GM18507 (cell line): ENCODE measurements at regions not wholly inside any gene's neighbourhood (a gene's known extent, or its start where the extent isn't known, plus 50 kb on each side); places are given as distances from the start of the nearest gene placed in this dataset.

Experiments
- DNase-seq: peaks from one replicate; pipeline ENCODE4 v3.0.0; 2011; ENCODE audit warnings: low read depth; ENCODE audit not compliant: insufficient read length; ENCODE audit errors: extremely low spot score
- FAIRE-seq: peaks from 2 replicates; lab custom pipeline; 2011; peaks lifted over from hg19 to GRCh38; lab: Jason Lieb, UNC

- no peak for DNase-seq
- no peak for FAIRE-seq
These were observed 98.5 kb upstream of the ADGRL2 start for GRCh38 chr1:81702079-81702715.

- DNase-seq: no peak
- FAIRE-seq: no peak
These were observed 99.8 kb upstream of the ADGRL2 start for GRCh38 chr1:81700728-81701470.

GRCh38 chr1:81699234-81699633 is 101.5 kb upstream of the ADGRL2 start:
- no peak for FAIRE-seq
- no peak for DNase-seq

- no peak for DNase-seq
- FAIRE-seq: no peak
These were observed 105.0 kb upstream of the ADGRL2 start for GRCh38 chr1:81695741-81696140.

GRCh38 chr1:81693316-81693715 is 107.4 kb upstream of the ADGRL2 start:
- FAIRE-seq (no peak), DNase-seq (no peak)

GRCh38 chr1:81690676-81691453 is 109.9 kb upstream of the ADGRL2 start:
- FAIRE-seq: no peak

GRCh38 chr1:81689531-81689941 is 111.2 kb upstream of the ADGRL2 start:
- no peak for DNase-seq
- no peak for FAIRE-seq

More at GRCh38 chr1:81690676-81691453, 109.9 kb upstream of the ADGRL2 start:
- no peak for DNase-seq

- no peak for DNase-seq
- FAIRE-seq: no peak
These were observed 118.2 kb upstream of the ADGRL2 start for GRCh38 chr1:81682490-81682889.

GRCh38 chr1:81681601-81682266 is 119.0 kb upstream of the ADGRL2 start:
- no peak for DNase-seq

GRCh38 chr1:81681114-81681513 is 119.6 kb upstream of the ADGRL2 start:
- no peak for FAIRE-seq
- DNase-seq: no peak

More at GRCh38 chr1:81681601-81682266, 119.0 kb upstream of the ADGRL2 start:
- no peak for FAIRE-seq

GRCh38 chr1:81679942-81680341 is 120.8 kb upstream of the ADGRL2 start:
- DNase-seq: no peak
- FAIRE-seq: no peak

GRCh38 chr1:81678779-81679178 is 122.0 kb upstream of the ADGRL2 start:
- no peak for FAIRE-seq
- no peak for DNase-seq

- DNase-seq (no peak), FAIRE-seq (no peak)
These were observed 128.0 kb upstream of the ADGRL2 start for GRCh38 chr1:81672766-81673165.

GRCh38 chr1:81671038-81671437 is 129.7 kb upstream of the ADGRL2 start:
- no peak for DNase-seq
- no peak for FAIRE-seq

GRCh38 chr1:81670286-81670685 is 130.4 kb upstream of the ADGRL2 start:
- no peak for DNase-seq
- no peak for FAIRE-seq

GRCh38 chr1:81666586-81666985 is 134.1 kb upstream of the ADGRL2 start:
- DNase-seq: no peak
- no peak for FAIRE-seq

- DNase-seq: no peak
- FAIRE-seq: no peak
These were observed 136.4 kb upstream of the ADGRL2 start for GRCh38 chr1:81664341-81664740.

- FAIRE-seq (no peak), DNase-seq (no peak)
These were observed 137.7 kb upstream of the ADGRL2 start for GRCh38 chr1:81662913-81663526.

GRCh38 chr1:81660286-81660685 is 140.4 kb upstream of the ADGRL2 start:
- no peak for FAIRE-seq
- DNase-seq: no peak

- no peak for DNase-seq
- FAIRE-seq: no peak
These were observed 146.1 kb upstream of the ADGRL2 start for GRCh38 chr1:81654657-81655056.
